WTC11 (cell line): ENCODE measurements at regions not wholly inside any gene's neighbourhood (a gene's known extent, or its start where the extent isn't known, plus 50 kb on each side); places are given as distances from the start of the nearest gene placed in this dataset.

Experiments
- ATAC-seq: fragments of 200-7000 bp; cut with Tn5 transposase; 2 replicates; pipeline ENCODE4 v1.10.0; 2021; ENCODE audit warnings: mild to moderate bottlenecking, moderate library complexity
- CTCF ChIA-PET: fragments of 300-600 bp; sonication (Branson Sonifier 250); formaldehyde crosslinking; loops from one replicate; lab custom pipeline; 2021; ENCODE audit warnings: antibody characterized with exemption; lab: Charles Lee
- POLR2A ChIA-PET: fragments of 350-600 bp; sonication (Branson Sonifier 250); formaldehyde crosslinking; loops from one replicate; lab custom pipeline; 2021; ENCODE audit warnings: antibody characterized with exemption; lab: Charles Lee
- DNase-seq: peaks from one replicate; pipeline ENCODE4 v3.0.0; 2021; ENCODE audit warnings: low spot score
- H3K27ac Mint-ChIP-seq: 2 replicates; pipeline ENCODE4 v1.8.0; 2021; ENCODE audit warnings: mixed read lengths
- H3K27me3 Mint-ChIP-seq: 2 replicates; pipeline ENCODE4 v1.8.0; 2021; ENCODE audit warnings: low read depth, mild to moderate bottlenecking, moderate library complexity, mixed read lengths
- H3K36me3 Mint-ChIP-seq: 2 replicates; pipeline ENCODE4 v1.8.0; 2021; ENCODE audit warnings: mixed read lengths
- H3K4me1 Mint-ChIP-seq: 2 replicates; pipeline ENCODE4 v1.8.0; 2022; ENCODE audit warnings: mixed read lengths
- H3K4me3 Mint-ChIP-seq: 2 replicates; pipeline ENCODE4 v1.8.0; 2021; ENCODE audit warnings: mild to moderate bottlenecking, moderate library complexity, mixed read lengths
- H3K9me3 Mint-ChIP-seq: 2 replicates; pipeline ENCODE4 v1.8.0; 2021; ENCODE audit warnings: mixed read lengths
- ATF2 ChIP-seq: sonication (generic); formaldehyde crosslinking; IDR thresholded peaks from 2 replicates; pipeline ENCODE4 v1.8.1; 2022; ENCODE audit warnings: low read depth, missing genetic modification reagents, borderline replicate concordance
- CBFB ChIP-seq: sonication (generic); formaldehyde crosslinking; IDR thresholded peaks from 2 replicates; pipeline ENCODE4 v1.8.1; 2022; ENCODE audit warnings: mild to moderate bottlenecking, low read depth, missing genetic modification reagents
- ETV6 ChIP-seq: sonication (generic); formaldehyde crosslinking; IDR thresholded peaks from 2 replicates; pipeline ENCODE4 v1.8.1; 2022; ENCODE audit warnings: mild to moderate bottlenecking, missing genetic modification reagents
- IRF1 ChIP-seq: sonication (generic); formaldehyde crosslinking; IDR thresholded peaks from 2 replicates; pipeline ENCODE4 v1.8.0; 2023; ENCODE audit warnings: missing genetic modification reagents
- IRF2 ChIP-seq: sonication (generic); formaldehyde crosslinking; IDR thresholded peaks from 2 replicates; pipeline ENCODE4 v1.8.0; 2022; ENCODE audit warnings: low read depth, missing genetic modification reagents, borderline replicate concordance
- MAX ChIP-seq: sonication (generic); formaldehyde crosslinking; IDR thresholded peaks from 2 replicates; pipeline ENCODE4 v1.8.0; 2022; ENCODE audit warnings: mild to moderate bottlenecking, missing genetic modification reagents
- NFATC4 ChIP-seq: fragments of 250-450 bp; sonication (Bioruptor Pico); IDR thresholded peaks from 2 replicates; pipeline ENCODE4 v1.9.0; 2021; ENCODE audit warnings: mild to moderate bottlenecking
- NFE2L1 ChIP-seq: sonication (generic); formaldehyde crosslinking; IDR thresholded peaks from 2 replicates; pipeline ENCODE4 v1.8.1; 2023; ENCODE audit warnings: missing genetic modification reagents
- NR1H2 ChIP-seq: sonication (generic); formaldehyde crosslinking; IDR thresholded peaks from 2 replicates; pipeline ENCODE4 v1.9.0; 2021; ENCODE audit warnings: mild to moderate bottlenecking, moderate library complexity, missing genetic modification reagents
- PRRX2 ChIP-seq: fragments of 250-450 bp; sonication (Bioruptor Pico); IDR thresholded peaks from 2 replicates; pipeline ENCODE4 v1.8.0; 2021; ENCODE audit warnings: mild to moderate bottlenecking
- RELA ChIP-seq: sonication (generic); formaldehyde crosslinking; IDR thresholded peaks from 2 replicates; pipeline ENCODE4 v1.8.1; 2022; ENCODE audit warnings: missing genetic modification reagents, mild to moderate bottlenecking, borderline replicate concordance
- SMAD3 ChIP-seq: sonication (generic); formaldehyde crosslinking; IDR thresholded peaks from 2 replicates; pipeline ENCODE4 v1.8.0; 2022; ENCODE audit warnings: missing genetic modification reagents, mild to moderate bottlenecking, borderline replicate concordance
- SMAD4 ChIP-seq: sonication (generic); formaldehyde crosslinking; IDR thresholded peaks from 2 replicates; pipeline ENCODE4 v1.8.0; 2022; ENCODE audit warnings: mild to moderate bottlenecking, missing genetic modification reagents
- SP1 ChIP-seq: sonication (generic); formaldehyde crosslinking; conservative IDR thresholded peaks from 2 replicates; pipeline ENCODE4 v1.8.1; 2022; ENCODE audit warnings: missing genetic modification reagents
- TEAD1 ChIP-seq: sonication (generic); formaldehyde crosslinking; IDR thresholded peaks from 2 replicates; pipeline ENCODE4 v1.8.0; 2022; ENCODE audit warnings: mild to moderate bottlenecking, missing genetic modification reagents
- TEAD4 ChIP-seq: sonication (generic); formaldehyde crosslinking; IDR thresholded peaks from 2 replicates; pipeline ENCODE4 v1.8.0; 2022; ENCODE audit warnings: mild to moderate bottlenecking, missing genetic modification reagents
- ZBTB43 ChIP-seq: sonication (generic); formaldehyde crosslinking; IDR thresholded peaks from 2 replicates; pipeline ENCODE4 v1.8.1; 2023; ENCODE audit warnings: mild to moderate bottlenecking, missing genetic modification reagents
- ZNF281 ChIP-seq: sonication (generic); formaldehyde crosslinking; IDR thresholded peaks from 2 replicates; pipeline ENCODE4 v1.8.0; 2023; ENCODE audit warnings: mild to moderate bottlenecking, missing genetic modification reagents
- ZNF416 ChIP-seq: fragments of 250-450 bp; sonication (Bioruptor Pico); IDR thresholded peaks from 2 replicates; pipeline ENCODE4 v1.9.0; 2021; ENCODE audit warnings: mild to moderate bottlenecking, inconsistent platforms
- TF ChIP-seq, protein P1 (sequence below): sonication (generic); formaldehyde crosslinking; IDR thresholded peaks from 2 replicates; pipeline ENCODE4 v1.8.1; 2022; ENCODE audit warnings: missing genetic modification reagents, borderline replicate concordance
- TF ChIP-seq, protein P2 (sequence below): sonication (generic); formaldehyde crosslinking; IDR thresholded peaks from 2 replicates; pipeline ENCODE4 v1.8.1; 2023; ENCODE audit warnings: mild to moderate bottlenecking, missing genetic modification reagents, borderline replicate concordance
- TF ChIP-seq, protein P3 (sequence below): fragments of 250-450 bp; sonication (Bioruptor Pico); IDR thresholded peaks from 2 replicates; pipeline ENCODE4 v2.1.2; 2022; ENCODE audit warnings: mild to moderate bottlenecking, moderate library complexity

DNA sequence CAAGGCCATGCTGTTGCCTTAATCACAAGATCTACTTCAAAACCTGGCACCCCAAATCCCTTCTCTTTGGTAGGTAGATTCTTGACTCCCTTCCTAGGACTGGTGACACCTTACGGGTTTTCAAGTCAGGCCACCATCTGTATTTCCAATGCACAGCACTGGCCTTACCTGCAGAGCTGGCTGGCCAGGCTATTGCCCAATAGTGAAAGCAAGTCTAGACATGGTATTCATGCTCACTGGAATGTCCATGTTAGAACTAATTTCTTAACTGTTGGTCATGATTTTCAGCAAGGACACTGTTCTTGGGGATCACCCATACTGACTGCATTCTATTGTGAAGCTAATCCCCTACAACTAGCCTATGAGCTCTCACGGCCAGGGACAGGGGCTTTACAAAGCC lies 313.1 kb upstream of the RNF32 start:
- TF ChIP-seq NFE2L1 (CRISPR knock-in tag), result no peak
- TF ChIP-seq IRF1, result no peak
- TF ChIP-seq CBFB (CRISPR knock-in tag), result no peak
- TF ChIP-seq, protein P1, sequence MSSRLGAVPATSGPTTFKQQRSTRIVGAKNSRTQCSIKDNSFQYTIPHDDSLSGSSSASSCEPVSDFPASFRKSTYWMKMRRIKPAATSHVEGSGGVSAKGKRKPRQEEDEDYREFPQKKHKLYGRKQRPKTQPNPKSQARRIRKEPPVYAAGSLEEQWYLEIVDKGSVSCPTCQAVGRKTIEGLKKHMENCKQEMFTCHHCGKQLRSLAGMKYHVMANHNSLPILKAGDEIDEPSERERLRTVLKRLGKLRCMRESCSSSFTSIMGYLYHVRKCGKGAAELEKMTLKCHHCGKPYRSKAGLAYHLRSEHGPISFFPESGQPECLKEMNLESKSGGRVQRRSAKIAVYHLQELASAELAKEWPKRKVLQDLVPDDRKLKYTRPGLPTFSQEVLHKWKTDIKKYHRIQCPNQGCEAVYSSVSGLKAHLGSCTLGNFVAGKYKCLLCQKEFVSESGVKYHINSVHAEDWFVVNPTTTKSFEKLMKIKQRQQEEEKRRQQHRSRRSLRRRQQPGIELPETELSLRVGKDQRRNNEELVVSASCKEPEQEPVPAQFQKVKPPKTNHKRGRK (CRISPR knock-in tag), result no peak
- no peak for TF ChIP-seq IRF2 (CRISPR knock-in tag)
- no peak for TF ChIP-seq PRRX2 (CRISPR knock-in tag)
- no peak for TF ChIP-seq TEAD4 (CRISPR knock-in tag)
- no peak for TF ChIP-seq SMAD3 (CRISPR knock-in tag)
- TF ChIP-seq MAX, result no peak
- no peak for TF ChIP-seq ZNF281
- TF ChIP-seq TEAD1, result no peak
- TF ChIP-seq ETV6 (CRISPR knock-in tag), result no peak
- ATAC-seq, result no peak
- Mint-ChIP-seq H3K9me3 (peaks cover 68% of the 10 kb centered on the region), H3K27ac (no peak overlapping the region), H3K36me3 (peaks cover 29% of the 10 kb centered on the region), H3K27me3 (no peaks in the 10 kb centered on the region), H3K4me1 (no peaks in the 10 kb centered on the region), H3K4me3 (no peak overlapping the region)
- CTCF ChIA-PET, result no interaction called here
- DNase-seq, result no peak
- POLR2A ChIA-PET, result no interaction called here

- DNase-seq (no peak), ATAC-seq (no peak)
- Mint-ChIP-seq H3K4me1 (no peaks in the 10 kb centered on the region), H3K36me3 (peaks cover 13% of the 10 kb centered on the region; the same call in 1 of the 2 replicates), H3K9me3 (peaks cover 57% of the 10 kb centered on the region), H3K27ac (no peak overlapping the region), H3K27me3 (peaks cover 3% of the 10 kb centered on the region; the same call in 1 of the 2 replicates), H3K4me3 (no peak overlapping the region)
- POLR2A ChIA-PET, result no interaction called here
- CTCF ChIA-PET, result no interaction called here
- TF ChIP-seq ATF2 (CRISPR knock-in tag) (no peak), ZBTB43 (no peak), NFATC4 (no peak), SP1 (CRISPR knock-in tag) (no peak), TEAD1 (no peak), SMAD4 (no peak), ZNF416 (CRISPR knock-in tag) (no peak), RELA (no peak), NR1H2 (CRISPR knock-in tag) (no peak)
- TF ChIP-seq, protein P2, sequence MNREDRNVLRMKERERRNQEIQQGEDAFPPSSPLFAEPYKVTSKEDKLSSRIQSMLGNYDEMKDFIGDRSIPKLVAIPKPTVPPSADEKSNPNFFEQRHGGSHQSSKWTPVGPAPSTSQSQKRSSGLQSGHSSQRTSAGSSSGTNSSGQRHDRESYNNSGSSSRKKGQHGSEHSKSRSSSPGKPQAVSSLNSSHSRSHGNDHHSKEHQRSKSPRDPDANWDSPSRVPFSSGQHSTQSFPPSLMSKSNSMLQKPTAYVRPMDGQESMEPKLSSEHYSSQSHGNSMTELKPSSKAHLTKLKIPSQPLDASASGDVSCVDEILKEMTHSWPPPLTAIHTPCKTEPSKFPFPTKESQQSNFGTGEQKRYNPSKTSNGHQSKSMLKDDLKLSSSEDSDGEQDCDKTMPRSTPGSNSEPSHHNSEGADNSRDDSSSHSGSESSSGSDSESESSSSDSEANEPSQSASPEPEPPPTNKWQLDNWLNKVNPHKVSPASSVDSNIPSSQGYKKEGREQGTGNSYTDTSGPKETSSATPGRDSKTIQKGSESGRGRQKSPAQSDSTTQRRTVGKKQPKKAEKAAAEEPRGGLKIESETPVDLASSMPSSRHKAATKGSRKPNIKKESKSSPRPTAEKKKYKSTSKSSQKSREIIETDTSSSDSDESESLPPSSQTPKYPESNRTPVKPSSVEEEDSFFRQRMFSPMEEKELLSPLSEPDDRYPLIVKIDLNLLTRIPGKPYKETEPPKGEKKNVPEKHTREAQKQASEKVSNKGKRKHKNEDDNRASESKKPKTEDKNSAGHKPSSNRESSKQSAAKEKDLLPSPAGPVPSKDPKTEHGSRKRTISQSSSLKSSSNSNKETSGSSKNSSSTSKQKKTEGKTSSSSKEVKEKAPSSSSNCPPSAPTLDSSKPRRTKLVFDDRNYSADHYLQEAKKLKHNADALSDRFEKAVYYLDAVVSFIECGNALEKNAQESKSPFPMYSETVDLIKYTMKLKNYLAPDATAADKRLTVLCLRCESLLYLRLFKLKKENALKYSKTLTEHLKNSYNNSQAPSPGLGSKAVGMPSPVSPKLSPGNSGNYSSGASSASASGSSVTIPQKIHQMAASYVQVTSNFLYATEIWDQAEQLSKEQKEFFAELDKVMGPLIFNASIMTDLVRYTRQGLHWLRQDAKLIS (CRISPR knock-in tag), result no peak
- TF ChIP-seq, protein P3, sequence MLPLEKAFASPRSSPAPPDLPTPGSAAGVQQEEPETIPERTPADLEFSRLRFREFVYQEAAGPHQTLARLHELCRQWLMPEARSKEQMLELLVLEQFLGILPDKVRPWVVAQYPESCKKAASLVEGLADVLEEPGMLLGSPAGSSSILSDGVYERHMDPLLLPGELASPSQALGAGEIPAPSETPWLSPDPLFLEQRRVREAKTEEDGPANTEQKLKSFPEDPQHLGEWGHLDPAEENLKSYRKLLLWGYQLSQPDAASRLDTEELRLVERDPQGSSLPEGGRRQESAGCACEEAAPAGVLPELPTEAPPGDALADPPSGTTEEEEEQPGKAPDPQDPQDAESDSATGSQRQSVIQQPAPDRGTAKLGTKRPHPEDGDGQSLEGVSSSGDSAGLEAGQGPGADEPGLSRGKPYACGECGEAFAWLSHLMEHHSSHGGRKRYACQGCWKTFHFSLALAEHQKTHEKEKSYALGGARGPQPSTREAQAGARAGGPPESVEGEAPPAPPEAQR (CRISPR knock-in tag), result no peak
Measured at GRCh38 chr7:156324201-156324600, 316.4 kb upstream of the RNF32 start.
